H1 (cell line): ENCODE measurements at regions not wholly inside any gene's neighbourhood (a gene's known extent, or its start where the extent isn't known, plus 50 kb on each side); places are given as distances from the start of the nearest gene placed in this dataset.

ENCODE experiments used
- CTCF ChIA-PET: fragments of 300-600 bp; sonication (Branson Sonifier 250); formaldehyde crosslinking; loops from one replicate; lab custom pipeline; 2021; ENCODE audit not compliant: partially characterized antibody; lab: Charles Lee
- POLR2A ChIA-PET: fragments of 300-600 bp; sonication (Branson Sonifier 250); formaldehyde crosslinking; loops from one replicate; lab custom pipeline; 2021; ENCODE audit warnings: inconsistent platforms; ENCODE audit not compliant: partially characterized antibody; lab: Charles Lee
- DNase-seq, 2 experiments: peaks; one replicate each; pipeline versions ENCODE4 v3.0.0 to v3.0.0-alpha.2; 2010 to 2022; ENCODE audit warnings: low spot score in 2 of 2, low read depth in 1 of 2, mixed read lengths in 1 of 2
- FAIRE-seq: peaks from 2 replicates; lab custom pipeline; 2011; peaks lifted over from hg19 to GRCh38; lab: Jason Lieb, UNC
- H2AFZ ChIP-seq: 2 replicates; pipeline ENCODE4 v1.8.1; 2012; ENCODE audit warnings: low read length, inconsistent platforms
- H2AK5ac ChIP-seq: 2 replicates; pipeline ENCODE4 v1.6.1; 2013; ENCODE audit warnings: low read depth, low read length
- H2BK120ac ChIP-seq: replicated peaks from 2 replicates; pipeline ENCODE3; 2013; ENCODE audit warnings: low read depth, low read length, inconsistent platforms
- H2BK12ac ChIP-seq: 2 replicates; pipeline ENCODE4 v1.6.1; 2013; ENCODE audit warnings: low read depth, low read length
- H2BK15ac ChIP-seq: 2 replicates; pipeline ENCODE4 v1.6.1; 2013; ENCODE audit warnings: low read length
- H2BK20ac ChIP-seq: 2 replicates; pipeline ENCODE4 v1.6.1; 2013; ENCODE audit warnings: low read length
- H2BK5ac ChIP-seq: 2 replicates; pipeline ENCODE4 v1.6.1; 2013; ENCODE audit warnings: low read depth, low read length
- H3K14ac ChIP-seq: 2 replicates; pipeline ENCODE4 v1.6.1; 2013; ENCODE audit warnings: inconsistent platforms; ENCODE audit not compliant: insufficient read length
- H3K18ac ChIP-seq: 2 replicates; pipeline ENCODE4 v1.6.1; 2013; ENCODE audit warnings: low read length; ENCODE audit errors: extremely low read depth
- H3K23ac ChIP-seq: 2 replicates; pipeline ENCODE4 v1.6.1; 2013; ENCODE audit warnings: inconsistent platforms; ENCODE audit not compliant: insufficient read length
- H3K23me2 ChIP-seq: 2 replicates; pipeline ENCODE4 v1.6.1; 2013; ENCODE audit warnings: low read depth, low read length
- H3K27ac ChIP-seq: 2 replicates; pipeline ENCODE4 v1.6.1; 2011; ENCODE audit warnings: low read depth, low read length, inconsistent platforms
- H3K27me3 ChIP-seq, 4 experiments: replicated peaks in 1 of 4; 1 replicate in 1 of 4; 2 replicates in 3 of 4; pipeline versions ENCODE4 v1.6.1 to v1.8.1; 2011 to 2013; ENCODE audit warnings: low read length in 3 of 4, mild to moderate bottlenecking in 3 of 4, inconsistent platforms in 2 of 4, mixed read lengths in 2 of 4, moderate library complexity in 1 of 4; ENCODE audit not compliant: control insufficient read depth in 3 of 4, insufficient read depth in 3 of 4; ENCODE audit errors: extremely low read depth in 1 of 4
- H3K36me3 ChIP-seq, 4 experiments: 2 replicates each; pipeline versions ENCODE4 v1.6.1 to v1.8.1; 2011 to 2013; ENCODE audit warnings: mild to moderate bottlenecking in 4 of 4, low read length in 3 of 4, moderate library complexity in 2 of 4, control low read depth in 1 of 4, inconsistent platforms in 1 of 4; ENCODE audit not compliant: insufficient read depth in 4 of 4, control insufficient read depth in 2 of 4
- H3K4ac ChIP-seq: replicated peaks from 2 replicates; pipeline ENCODE3; 2013; ENCODE audit warnings: low read length, low read depth, mixed read lengths, inconsistent platforms; ENCODE audit not compliant: insufficient read length
- H3K4me1 ChIP-seq, 4 experiments: replicated peaks in 1 of 4; 1 replicate in 1 of 4; 2 replicates in 3 of 4; pipeline versions ENCODE4 v1.6.1 to v1.8.1; 2011 to 2013; ENCODE audit warnings: low read length in 3 of 4, inconsistent platforms in 2 of 4, mixed read lengths in 1 of 4; ENCODE audit not compliant: insufficient read depth in 4 of 4, control insufficient read depth in 3 of 4
- H3K4me2 ChIP-seq, 2 experiments: 2 replicates each; pipeline versions ENCODE4 v1.6.1 to v1.8.1; 2011 to 2013; ENCODE audit warnings: low read depth in 2 of 2, low read length in 2 of 2, control low read depth in 1 of 2, inconsistent platforms in 1 of 2, mild to moderate bottlenecking in 1 of 2; ENCODE audit not compliant: insufficient read depth in 1 of 2
- H3K4me3 ChIP-seq, 4 experiments: fragments of 200-600, 300-600 bp in 1 of 4; sonication (generic), shearing (Covaris generic), sonication (Bioruptor Twin) in 1 of 4; 2 replicates each; pipeline versions ENCODE4 v1.5.1 to v1.8.1; 2011 to 2016; ENCODE audit warnings: low read length in 4 of 4, low read depth in 3 of 4, control low read depth in 2 of 4, inconsistent platforms in 2 of 4, mild to moderate bottlenecking in 2 of 4, mixed read lengths in 1 of 4, moderate library complexity in 1 of 4; ENCODE audit not compliant: insufficient read depth in 2 of 4; ENCODE audit errors: extremely low read depth in 1 of 4
- H3K56ac ChIP-seq: replicated peaks from 2 replicates; pipeline ENCODE3; 2013; ENCODE audit warnings: low read depth, mild to moderate bottlenecking, mixed read lengths, low read length, inconsistent platforms; ENCODE audit not compliant: insufficient read length
- H3K79me1 ChIP-seq: 2 replicates; pipeline ENCODE4 v1.6.1; 2013; ENCODE audit warnings: low read depth, low read length, control low read depth
- H3K79me2 ChIP-seq, 2 experiments: 2 replicates each; pipeline versions ENCODE4 v1.6.1 to v1.8.1; 2012 to 2013; ENCODE audit warnings: low read length in 2 of 2, mild to moderate bottlenecking in 2 of 2, inconsistent platforms in 1 of 2; ENCODE audit not compliant: insufficient read depth in 2 of 2, control insufficient read depth in 1 of 2
- H3K9ac ChIP-seq, 4 experiments: replicated peaks in 1 of 4; 1 replicate in 1 of 4; 2 replicates in 3 of 4; pipeline versions ENCODE4 v1.6.1 to v1.8.1; 2011 to 2013; ENCODE audit warnings: low read depth in 3 of 4, low read length in 3 of 4, control low read depth in 2 of 4, mild to moderate bottlenecking in 2 of 4, moderate library complexity in 2 of 4, inconsistent platforms in 1 of 4; ENCODE audit errors: extremely low read depth in 1 of 4
- H3K9me3 ChIP-seq, 2 experiments: 2 replicates each; pipeline versions ENCODE4 v1.6.1 to v1.8.1; 2012 to 2013; ENCODE audit warnings: mild to moderate bottlenecking in 2 of 2, moderate library complexity in 2 of 2, control low read depth in 1 of 2, inconsistent platforms in 1 of 2, low read depth in 1 of 2, low read length in 1 of 2, mixed read lengths in 1 of 2; ENCODE audit not compliant: insufficient read depth in 2 of 2
- H4K20me1 ChIP-seq, 2 experiments: replicated peaks in 1 of 2; 2 replicates each; pipeline versions ENCODE3 to v1.8.1; 2011 to 2013; ENCODE audit warnings: inconsistent platforms in 2 of 2, low read length in 2 of 2, mild to moderate bottlenecking in 1 of 2; ENCODE audit not compliant: insufficient read depth in 2 of 2, control insufficient read depth in 1 of 2
- H4K5ac ChIP-seq: 2 replicates; pipeline ENCODE4 v1.6.1; 2013; ENCODE audit warnings: low read length, low read depth, mixed read lengths, inconsistent platforms; ENCODE audit not compliant: insufficient read length
- H4K8ac ChIP-seq: 2 replicates; pipeline ENCODE4 v1.8.0; 2013; ENCODE audit warnings: mild to moderate bottlenecking, moderate library complexity, low read length, inconsistent platforms; ENCODE audit not compliant: insufficient read depth; ENCODE audit errors: extremely low read depth
- H4K91ac ChIP-seq: replicated peaks from 2 replicates; pipeline ENCODE3; 2013; ENCODE audit warnings: low read length, mixed read lengths, inconsistent platforms; ENCODE audit not compliant: insufficient read length
- ATF3 ChIP-seq: IDR thresholded peaks from 2 replicates; pipeline ENCODE4 v1.6.1; 2011; ENCODE audit warnings: low read depth, mild to moderate bottlenecking, low read length; ENCODE audit not compliant: insufficient read depth
- BRCA1 ChIP-seq: IDR thresholded peaks from 2 replicates; pipeline ENCODE4 v1.6.1; 2012; ENCODE audit warnings: low read depth, low read length, improper control_type of control experiment
- CREB1 ChIP-seq: IDR thresholded peaks from 2 replicates; pipeline ENCODE4 v1.6.1; 2012; ENCODE audit warnings: inconsistent platforms
- EP300 ChIP-seq, 2 experiments: IDR thresholded peaks; 1 replicate in 1 of 2; 2 replicates in 1 of 2; pipeline ENCODE4 v1.6.1; 2011 to 2012; ENCODE audit warnings: low read depth in 2 of 2, low read length in 2 of 2, mild to moderate bottlenecking in 2 of 2, borderline replicate concordance in 1 of 2, inconsistent platforms in 1 of 2, moderate library complexity in 1 of 2
- POLR2AphosphoS5 ChIP-seq: IDR thresholded peaks from 2 replicates; pipeline ENCODE4 v1.6.1; 2011; ENCODE audit warnings: low read depth, low read length
- RBBP5 ChIP-seq: IDR thresholded peaks from 2 replicates; pipeline ENCODE4 v1.7.1; 2012; ENCODE audit warnings: low read depth, mild to moderate bottlenecking, inconsistent platforms, low read length, moderate library complexity, borderline replicate concordance
- YY1 ChIP-seq: IDR thresholded peaks from 2 replicates; pipeline ENCODE4 v1.6.1; 2011; ENCODE audit warnings: low read depth, mild to moderate bottlenecking, low read length
- WGBS, 2 experiments: shearing (Covaris generic) in 1 of 2; methylation state at CpG; one replicate each; pipeline versions ENCODE4 v1.1.6 to v1.1.7; 2013 to 2015; ENCODE audit warnings: low lambda C conversion rate in 2 of 2, mixed read lengths in 2 of 2, inconsistent platforms in 1 of 2, low coverage in 1 of 2, missing lambda C conversion rate in 1 of 2; ENCODE audit not compliant: insufficient replicate concordance in 2 of 2, insufficient coverage in 1 of 2, insufficient read length in 1 of 2; ENCODE audit errors: extremely low coverage in 1 of 2, missing lambda C conversion rate in 1 of 2; 5-methylcytosine and 5-hydroxymethylcytosine counted together

- no peak overlapping the region for H3K9ac ChIP-seq
- H2BK15ac ChIP-seq: no peak overlapping the region
- no peak overlapping the region; the same call in 1 of the 2 replicates for H2BK5ac ChIP-seq
- no peaks in the 10 kb centered on the region for H3K79me2 ChIP-seq
- H3K36me3 ChIP-seq: no peaks in the 10 kb centered on the region
- no peak overlapping the region for H4K5ac ChIP-seq
- no peak overlapping the region for H2AK5ac ChIP-seq
- H2BK120ac ChIP-seq: no peak overlapping the region
- no peaks in the 10 kb centered on the region; a peak in 1 of 7 replicates for H3K27me3 ChIP-seq
- no peak overlapping the region for H3K56ac ChIP-seq
- no peak for FAIRE-seq
- H3K14ac ChIP-seq: no peak overlapping the region
- no peaks in the 10 kb centered on the region for H4K20me1 ChIP-seq
- WGBS, 2 experiments: 90% methylated on average over 4 of the region's 4 CpGs; no CpG with 5 or more reads in 1 of the 2 experiments
- H4K8ac ChIP-seq: no peak overlapping the region
- TF ChIP-seq CREB1 (no peak), EP300 (IDR thresholded peaks at IDR 0.05; ENCODE audit: borderline replicate concordance in 1 of 2, low read depth in 2 of 2, low read length in 2 of 2) (no peak), YY1 (no peak), ATF3 (no peak), POLR2AphosphoS5 (no peak), BRCA1 (no peak), RBBP5 (no peak)
- H2BK12ac ChIP-seq: no peak overlapping the region
- H2BK20ac ChIP-seq: 0 out of 2 replicates have a peak overlapping the region, but pooled peaks have one; percentile 22
- CTCF ChIA-PET: interaction anchor here (0.6 to 4.6 kb wide), 9 partner anchors 11 to 669 kb away, joined by 3 to 29 read pairs (median 4); no protein-coding TSS in a partner anchor
- no peak overlapping the region for H3K23ac ChIP-seq
- H3K4me2 ChIP-seq: no peak overlapping the region; a peak in 1 of 4 replicates
- H3K4me3 ChIP-seq: no peak overlapping the region
- no peak overlapping the region for H3K4ac ChIP-seq
- H3K27ac ChIP-seq: no peak overlapping the region
- POLR2A ChIA-PET: no interaction called here
- H4K91ac ChIP-seq: no peak overlapping the region
- H3K4me1 ChIP-seq: peaks cover 5 to 19% (median 13%) of the 10 kb centered on the region in 4 experiments; a peak in 5 of 7 replicates
- no peaks in the 10 kb centered on the region; the same call in 1 of the 2 replicates for H3K23me2 ChIP-seq
- H3K9me3 ChIP-seq: no peaks in the 10 kb centered on the region
- no peak for DNase-seq
- no peak overlapping the region for H3K18ac ChIP-seq
- no peak overlapping the region for H2AFZ ChIP-seq
- no peaks in the 10 kb centered on the region for H3K79me1 ChIP-seq
These were observed 393.3 kb upstream of the HNRNPA3 start for GRCh38 chr2:176819306-176819705.
